GM12878 (cell line): ENCODE measurements at regions not wholly inside any gene's neighbourhood (a gene's known extent, or its start where the extent isn't known, plus 50 kb on each side); places are given as distances from the start of the nearest gene placed in this dataset.

ENCODE experiments used
- ATAC-seq: fragments of 200-7000 bp; cut with Tn5 transposase; 3 replicates; pipeline ENCODE4 v1.9.1; 2020; ENCODE audit warnings: mild to moderate bottlenecking, moderate library complexity
- BruUV-seq: library from RNA; stranded (reverse); fragments of 400-500 nt; replicated peaks from 2 replicates; lab custom pipeline; 2021; lab: Mats Ljungman, UMichigan
- CTCF ChIA-PET: fragments of 300-600 bp; sonication (Branson Sonifier 250); formaldehyde crosslinking; extraction: SDS; loops from one replicate; lab custom pipeline; 2021; ENCODE audit warnings: inconsistent platforms; lab: Yijun Ruan, JAX
- POLR2A ChIA-PET: fragments of 350-600 bp; formaldehyde crosslinking; extraction: SDS; loops from one replicate; lab custom pipeline; 2021; ENCODE audit warnings: inconsistent platforms; lab: Charles Lee
- RAD21 ChIA-PET: fragments of 300-600 bp; sonication (Branson Sonifier 250); formaldehyde crosslinking; loops from one replicate; lab custom pipeline; 2023; ENCODE audit warnings: antibody characterized with exemption; ENCODE audit not compliant: unreplicated experiment; lab: Charles Lee
- SMC1A ChIA-PET: fragments of 300-600 bp; sonication (Branson Sonifier 250); formaldehyde crosslinking; loops from one replicate; lab custom pipeline; 2023; ENCODE audit not compliant: unreplicated experiment, uncharacterized antibody; lab: Charles Lee
- DNase-seq: peaks from one replicate; pipeline ENCODE4 v3.0.0-alpha.2; 2011; ENCODE audit warnings: low read depth, low spot score
- FAIRE-seq: peaks from 3 replicates; lab custom pipeline; 2011; peaks lifted over from hg19 to GRCh38; lab: Jason Lieb, UNC
- H2AFZ ChIP-seq: 2 replicates; pipeline ENCODE4 v1.6.0; 2011; ENCODE audit warnings: low read depth, low read length, control low read depth; ENCODE audit not compliant: control insufficient read depth
- H3K27ac ChIP-seq: 2 replicates; pipeline ENCODE4 v1.5.1; 2011; ENCODE audit warnings: control low read depth; ENCODE audit not compliant: control insufficient read depth, insufficient read depth
- H3K27me3 ChIP-seq, 2 experiments: replicated peaks in 1 of 2; 2 replicates each; pipeline versions ENCODE4 v1.6.0 to v1.6.1; 2011; ENCODE audit warnings: low read length in 1 of 2; ENCODE audit not compliant: control insufficient read depth in 2 of 2, insufficient read depth in 2 of 2
- H3K36me3 ChIP-seq, 2 experiments: 2 replicates each; pipeline ENCODE4 v1.5.1; 2011; ENCODE audit warnings: low read length in 1 of 2; ENCODE audit not compliant: control insufficient read depth in 2 of 2, insufficient read depth in 2 of 2
- H3K4me1 ChIP-seq: 2 replicates; pipeline ENCODE4 v1.6.1; 2011; ENCODE audit warnings: mild to moderate bottlenecking, low read length, moderate library complexity, mixed read lengths; ENCODE audit not compliant: control insufficient read depth, insufficient read depth
- H3K4me2 ChIP-seq: 2 replicates; pipeline ENCODE4 v1.6.0; 2011; ENCODE audit warnings: control low read depth; ENCODE audit not compliant: control insufficient read depth, insufficient read depth
- H3K4me3 ChIP-seq: fragments of 200-600 bp; sonication (generic); 2 replicates; pipeline ENCODE4 v1.5.1; 2016
- H3K79me2 ChIP-seq: 2 replicates; pipeline ENCODE4 v1.6.0; 2011; ENCODE audit warnings: low read length; ENCODE audit not compliant: control insufficient read depth, insufficient read depth
- H3K9ac ChIP-seq: 2 replicates; pipeline ENCODE4 v1.8.0; 2011; ENCODE audit warnings: low read length, control low read depth, mixed read lengths; ENCODE audit not compliant: control insufficient read depth, insufficient read depth
- H3K9me3 ChIP-seq: replicated peaks from 3 replicates; pipeline ENCODE4 v1.5.1; 2011; ENCODE audit warnings: mild to moderate bottlenecking, low read length; ENCODE audit not compliant: control insufficient read depth, insufficient read depth
- H4K20me1 ChIP-seq: 2 replicates; pipeline ENCODE4 v1.6.0; 2011; ENCODE audit not compliant: control insufficient read depth, insufficient read depth
- ATF2 ChIP-seq: IDR thresholded peaks from 2 replicates; pipeline ENCODE4 v1.6.1; 2012; ENCODE audit warnings: low read length, inconsistent platforms
- BCLAF1 ChIP-seq: fragments of 450-650 bp; IDR thresholded peaks from 2 replicates; pipeline ENCODE4 v1.6.1; 2017; ENCODE audit warnings: antibody characterized with exemption, mild to moderate bottlenecking, moderate library complexity
- GATAD2B ChIP-seq: fragments of 450-650 bp; conservative IDR thresholded peaks from 2 replicates; pipeline ENCODE4 v1.6.1; 2017; ENCODE audit warnings: low read depth, mild to moderate bottlenecking, moderate library complexity
- HCFC1 ChIP-seq: fragments of 150-350 bp; IDR thresholded peaks from 2 replicates; pipeline ENCODE4 v1.6.1; 2014; ENCODE audit warnings: low read length
- NR2F1 ChIP-seq: fragments of 450-650 bp; conservative IDR thresholded peaks from 2 replicates; pipeline ENCODE4 v1.6.1; 2017; ENCODE audit warnings: mild to moderate bottlenecking
- SKIL ChIP-seq: fragments of 450-650 bp; IDR thresholded peaks from 2 replicates; pipeline ENCODE4 v1.6.1; 2017; ENCODE audit warnings: mild to moderate bottlenecking, low read depth, inconsistent platforms; ENCODE audit not compliant: poor library complexity, severe bottlenecking
- SUPT20H ChIP-seq: IDR thresholded peaks from 2 replicates; pipeline ENCODE4 v1.6.1; 2011; ENCODE audit warnings: low read depth, mild to moderate bottlenecking, low read length, moderate library complexity, borderline replicate concordance; ENCODE audit not compliant: control insufficient read depth
- WGBS: methylation state at CpG from one replicate; pipeline ENCODE4 v1.1.6; 2016; ENCODE audit warnings: low lambda C conversion rate; ENCODE audit not compliant: insufficient replicate concordance, insufficient coverage; ENCODE audit errors: missing lambda C conversion rate; 5-methylcytosine and 5-hydroxymethylcytosine counted together
- in situ Hi-C: fragments of 300-500 bp; cut with MboI; formaldehyde crosslinking; loops from 9 replicates; pipeline ENCODE4 v1.14.3; 2018; ENCODE audit warnings: mixed read lengths
- intact Hi-C: fragments of 100-400 bp; cut with micrococcal nuclease; formaldehyde crosslinking; loops from one replicate; pipeline ENCODE4 v1.14.2; 2022; ENCODE audit not compliant: unreplicated experiment

GRCh38 chrX:39421006-39421405 is 619.7 kb downstream of the MID1IP1 start:
- ChIA-PET SMC1A (no interaction called here), POLR2A (no interaction called here), RAD21 (no interaction called here), CTCF (no interaction called here)
- H2AFZ ChIP-seq = no peak overlapping the region
- 52% methylated on average over 3 of the region's 3 CpGs for WGBS
- TF ChIP-seq NR2F1 (no peak), GATAD2B (no peak), BCLAF1 (no peak), SKIL (no peak), ATF2 (no peak), SUPT20H (no peak), HCFC1 (no peak)
- no peak overlapping the region for H3K4me2 ChIP-seq
- DNase-seq (no peak), FAIRE-seq (no peak), ATAC-seq (no peak)
- intact Hi-C loops (no loop called here), in situ Hi-C loops (no loop called here)
- H3K9me3 ChIP-seq = no peaks in the 10 kb centered on the region; the same call in 2 of the 3 replicates
- no peaks in the 10 kb centered on the region for H3K36me3 ChIP-seq
- H4K20me1 ChIP-seq = no peaks in the 10 kb centered on the region
- H3K4me3 ChIP-seq = no peak overlapping the region
- BruUV-seq = no TSS peak
- no peaks in the 10 kb centered on the region for H3K79me2 ChIP-seq
- no peak overlapping the region for H3K9ac ChIP-seq
- H3K27ac ChIP-seq = no peak overlapping the region
- no peaks in the 10 kb centered on the region for H3K4me1 ChIP-seq
- H3K27me3 ChIP-seq = no peaks in the 10 kb centered on the region
